Thymus (tissue), 11 donors: ENCODE measurements at regions not wholly inside any gene's neighbourhood (a gene's known extent, or its start where the extent isn't known, plus 50 kb on each side); places are given as distances from the start of the nearest gene placed in this dataset.

Experiments used
- DNase-seq, 9 donors: peaks; one replicate each; pipeline ENCODE4 v3.0.0-alpha.2; 2013; ENCODE audit warnings: low spot score in 9 of 9, low read depth in 6 of 9, missing footprints in 1 of 9
- H3K27ac ChIP-seq, 2 donors: one replicate each; pipeline ENCODE4 v1.5.1; 2013; ENCODE audit warnings: control low read depth in 1 of 2, low read depth in 1 of 2, low read length in 1 of 2, mild to moderate bottlenecking in 1 of 2, moderate library complexity in 1 of 2
- H3K27me3 ChIP-seq, 2 donors: one replicate each; pipeline ENCODE4 v1.5.1; 2013; ENCODE audit warnings: low read length in 1 of 2; ENCODE audit not compliant: control insufficient read depth in 2 of 2, insufficient read depth in 1 of 2
- H3K36me3 ChIP-seq, 2 donors: one replicate each; pipeline ENCODE4 v1.5.1; 2013; ENCODE audit warnings: low read length in 1 of 2, mild to moderate bottlenecking in 1 of 2, moderate library complexity in 1 of 2; ENCODE audit not compliant: control insufficient read depth in 2 of 2, insufficient read depth in 2 of 2
- H3K4me1 ChIP-seq, 2 donors: one replicate each; pipeline ENCODE4 v1.5.1; 2013; ENCODE audit warnings: low read length in 2 of 2; ENCODE audit not compliant: control insufficient read depth in 2 of 2, insufficient read depth in 2 of 2
- H3K4me3 ChIP-seq, 2 donors: one replicate each; pipeline ENCODE4 v1.5.1; 2013; ENCODE audit warnings: low read length in 2 of 2, control low read depth in 1 of 2, mild to moderate bottlenecking in 1 of 2
- H3K9me3 ChIP-seq, 2 donors: one replicate each; pipeline ENCODE4 v1.5.1; 2013; ENCODE audit warnings: low read length in 1 of 2, mild to moderate bottlenecking in 1 of 2; ENCODE audit not compliant: control insufficient read depth in 2 of 2, insufficient read depth in 1 of 2
- WGBS: extraction: QIAGEN DNeasy Blood & Tissue Kit; methylation state at CpG from one replicate; pipeline ENCODE4 v1.1.7; 2013; 5-methylcytosine and 5-hydroxymethylcytosine counted together
- donor health status: healthy.

GRCh38 chr5:167507463-167508233 is 783.8 kb upstream of the WWC1 start:
- no peaks in the 10 kb centered on the region for H3K36me3 ChIP-seq
- H3K27me3 ChIP-seq: no peaks in the 10 kb centered on the region
- no peak overlapping the region for H3K4me3 ChIP-seq
- no peaks in the 10 kb centered on the region for H3K9me3 ChIP-seq
- 77% methylated on average over 4 of the region's 4 CpGs for whole genome bisulfite sequencing
- H3K27ac ChIP-seq: no peak overlapping the region
- H3K4me1 ChIP-seq: no peaks in the 10 kb centered on the region
- no peak for DNase-seq

GRCh38 chr5:167509076-167509475 is 782.4 kb upstream of the WWC1 start:
- Histone ChIP-seq H3K27me3 (no peaks in the 10 kb centered on the region), H3K27ac (no peak overlapping the region), H3K9me3 (no peaks in the 10 kb centered on the region), H3K4me1 (no peaks in the 10 kb centered on the region), H3K4me3 (no peak overlapping the region), H3K36me3 (no peaks in the 10 kb centered on the region)
- 96% methylated on average over 3 of the region's 3 CpGs for WGBS
- DNase-seq: no peak

GRCh38 chr5:167511276-167511675 is 780.2 kb upstream of the WWC1 start:
- Histone ChIP-seq H3K27me3 (no peaks in the 10 kb centered on the region), H3K9me3 (no peaks in the 10 kb centered on the region), H3K36me3 (no peaks in the 10 kb centered on the region), H3K4me1 (no peaks in the 10 kb centered on the region), H3K27ac (no peak overlapping the region), H3K4me3 (no peak overlapping the region)
- no peak for DNase-seq
- WGBS: 56% methylated on average over 1 of the region's 1 CpG

GRCh38 chr5:167512111-167512510 is 779.3 kb upstream of the WWC1 start:
- H3K27ac ChIP-seq: no peak overlapping the region
- H3K9me3 ChIP-seq: no peaks in the 10 kb centered on the region
- H3K27me3 ChIP-seq: no peaks in the 10 kb centered on the region
- WGBS: 80% methylated on average over 2 of the region's 2 CpGs
- H3K36me3 ChIP-seq: no peaks in the 10 kb centered on the region
- H3K4me1 ChIP-seq: no peaks in the 10 kb centered on the region
- DNase-seq: no peak
- no peak overlapping the region for H3K4me3 ChIP-seq

GRCh38 chr5:167513381-167513780 is 778.1 kb upstream of the WWC1 start:
- no peaks in the 10 kb centered on the region for H3K9me3 ChIP-seq
- H3K27ac ChIP-seq: no peak overlapping the region
- no peak overlapping the region for H3K4me3 ChIP-seq
- no peaks in the 10 kb centered on the region for H3K36me3 ChIP-seq
- no peaks in the 10 kb centered on the region for H3K27me3 ChIP-seq
- DNase-seq: no peak
- WGBS: 75% methylated on average over 7 of the region's 7 CpGs
- no peaks in the 10 kb centered on the region for H3K4me1 ChIP-seq

- Histone ChIP-seq H3K4me1 (no peaks in the 10 kb centered on the region), H3K36me3 (no peaks in the 10 kb centered on the region), H3K27me3 (no peaks in the 10 kb centered on the region), H3K4me3 (no peak overlapping the region), H3K9me3 (no peaks in the 10 kb centered on the region), H3K27ac (no peak overlapping the region)
- no peak for DNase-seq
- WGBS: 93% methylated on average over 2 of the region's 2 CpGs
These were observed 777.0 kb upstream of the WWC1 start for GRCh38 chr5:167514461-167514860.

GRCh38 chr5:167525004-167525403 is 766.4 kb upstream of the WWC1 start:
- WGBS: 81% methylated on average over 3 of the region's 3 CpGs
- DNase-seq: no peak
- H3K36me3 ChIP-seq: no peaks in the 10 kb centered on the region
- H3K27me3 ChIP-seq: no peaks in the 10 kb centered on the region
- no peaks in the 10 kb centered on the region for H3K4me1 ChIP-seq
- no peaks in the 10 kb centered on the region for H3K9me3 ChIP-seq
- H3K27ac ChIP-seq: no peak overlapping the region
- no peak overlapping the region for H3K4me3 ChIP-seq

GRCh38 chr5:167528651-167529050 is 762.8 kb upstream of the WWC1 start:
- Histone ChIP-seq H3K9me3 (no peaks in the 10 kb centered on the region), H3K27me3 (no peaks in the 10 kb centered on the region), H3K4me3 (no peak overlapping the region), H3K27ac (no peak overlapping the region), H3K36me3 (no peaks in the 10 kb centered on the region), H3K4me1 (no peaks in the 10 kb centered on the region)
- no peak for DNase-seq
- 81% methylated on average over 6 of the region's 6 CpGs for WGBS

- no peak overlapping the region for H3K4me3 ChIP-seq
- no peaks in the 10 kb centered on the region for H3K9me3 ChIP-seq
- 34% methylated on average over 13 of the region's 13 CpGs for WGBS
- no peak for DNase-seq
- no peaks in the 10 kb centered on the region for H3K4me1 ChIP-seq
- no peaks in the 10 kb centered on the region for H3K36me3 ChIP-seq
- no peaks in the 10 kb centered on the region for H3K27me3 ChIP-seq
- no peak overlapping the region for H3K27ac ChIP-seq
These were observed 760.9 kb upstream of the WWC1 start for GRCh38 chr5:167530548-167530947.
